A549 (cell line): ENCODE measurements at regions not wholly inside any gene's neighbourhood (a gene's known extent, or its start where the extent isn't known, plus 50 kb on each side); places are given as distances from the start of the nearest gene placed in this dataset.

Experiments
- ATAC-seq, 2 experiments: fragments of 200-7000 bp in 1 of 2; fragments of >200 bp in 1 of 2; cut with Nextera tagmentation in 1 of 2; cut with Tn5 transposase in 1 of 2; 3 replicates each; pipeline versions ENCODE4 v1.8.0 to v1.9.1; 2018 to 2020; ENCODE audit warnings: mild to moderate bottlenecking in 1 of 2, moderate library complexity in 1 of 2
- CTCF ChIA-PET: fragments of 300-600 bp; sonication (Branson Sonifier 250); formaldehyde crosslinking; extraction: SDS; loops from one replicate; lab custom pipeline; 2021; ENCODE audit warnings: antibody characterized with exemption, inconsistent platforms; lab: Yijun Ruan, JAX
- POLR2A ChIA-PET: fragments of 350-600 bp; formaldehyde crosslinking; extraction: SDS; loops from one replicate; lab custom pipeline; 2021; ENCODE audit warnings: antibody characterized with exemption, inconsistent platforms; lab: Yijun Ruan, JAX
- DNase-seq, 2 experiments: peaks; one replicate each; pipeline versions ENCODE4 v3.0.0 to v3.0.0-alpha.2; 2011 to 2016; ENCODE audit warnings: low read depth in 1 of 2, low spot score in 1 of 2
- FAIRE-seq: peaks from 2 replicates; lab custom pipeline; 2011; peaks lifted over from hg19 to GRCh38; lab: Jason Lieb, UNC
- H3K27ac ChIP-seq, 2 experiments: fragments of >200 bp; sonication (Bioruptor Twin); formaldehyde crosslinking; 3 replicates each; pipeline ENCODE4 v1.5.1; 2016 to 2017
- H3K4me1 ChIP-seq: fragments of >200 bp; sonication (Bioruptor Twin); formaldehyde crosslinking; 3 replicates; pipeline ENCODE4 v1.6.1; 2016
- H3K4me2 ChIP-seq: fragments of >200 bp; sonication (Bioruptor Twin); formaldehyde crosslinking; 3 replicates; pipeline ENCODE4 v1.6.1; 2016
- H3K4me3 ChIP-seq: fragments of >200 bp; sonication (Bioruptor Twin); formaldehyde crosslinking; 3 replicates; pipeline ENCODE4 v1.5.1; 2016
- H3K9me3 ChIP-seq: fragments of >200 bp; sonication (Bioruptor Twin); formaldehyde crosslinking; 3 replicates; pipeline ENCODE4 v1.6.1; 2016
- BHLHE40 ChIP-seq: IDR thresholded peaks from 2 replicates; pipeline ENCODE4 v1.6.1; 2012; ENCODE audit warnings: low read depth, low read length, inconsistent platforms
- CBX8 ChIP-seq: fragments of 200-600 bp; sonication (generic); IDR thresholded peaks from 2 replicates; pipeline ENCODE4 v1.6.1; 2016
- CHD2 ChIP-seq: fragments of 150-350 bp; IDR thresholded peaks from 2 replicates; pipeline ENCODE4 v1.6.1; 2014; ENCODE audit warnings: low read length; ENCODE audit not compliant: partially characterized antibody
- EHF ChIP-seq: fragments of 250-450 bp; sonication (Bioruptor Pico); IDR thresholded peaks from 2 replicates; pipeline ENCODE4 v1.5.0; 2020; ENCODE audit warnings: mild to moderate bottlenecking
- EHMT2 ChIP-seq: fragments of 200-600 bp; sonication (generic); IDR thresholded peaks from 2 replicates; pipeline ENCODE4 v1.6.1; 2016; ENCODE audit warnings: antibody characterized with exemption, low read depth, mild to moderate bottlenecking, moderate library complexity
- EP300 ChIP-seq, 2 experiments: fragments of >200 bp; sonication (Bioruptor Twin); formaldehyde crosslinking; IDR thresholded peaks; 2 replicates in 1 of 2; 3 replicates in 1 of 2; pipeline ENCODE4 v1.6.1; 2016 to 2017
- FOSB ChIP-seq: fragments of 250-450 bp; sonication (Bioruptor Pico); IDR thresholded peaks from 2 replicates; pipeline ENCODE4 v1.5.0; 2020; ENCODE audit warnings: mild to moderate bottlenecking, moderate library complexity
- GATA3 ChIP-seq: IDR thresholded peaks from 2 replicates; pipeline ENCODE4 v1.6.1; 2012; ENCODE audit warnings: borderline replicate concordance
- HEYL ChIP-seq: fragments of 250-450 bp; sonication (Bioruptor Pico); IDR thresholded peaks from 2 replicates; pipeline ENCODE4 v1.8.0; 2021; ENCODE audit warnings: mild to moderate bottlenecking, moderate library complexity
- HOXA7 ChIP-seq: fragments of 250-450 bp; sonication (Bioruptor Pico); IDR thresholded peaks from 2 replicates; pipeline ENCODE4 v1.5.0; 2020; ENCODE audit warnings: mild to moderate bottlenecking, moderate library complexity
- HOXB13 ChIP-seq: fragments of 250-450 bp; sonication (Bioruptor Pico); IDR thresholded peaks from 2 replicates; pipeline ENCODE4 v1.5.0; 2020; ENCODE audit warnings: low read depth, mild to moderate bottlenecking, moderate library complexity
- JUNB ChIP-seq: fragments of >200 bp; sonication (Bioruptor Twin); formaldehyde crosslinking; IDR thresholded peaks from 2 replicates; pipeline ENCODE4 v1.6.1; 2016
- KDM1A ChIP-seq: fragments of 200-600 bp; sonication (generic); IDR thresholded peaks from 2 replicates; pipeline ENCODE4 v1.6.1; 2016; ENCODE audit warnings: low read depth, mild to moderate bottlenecking
- KDM5A ChIP-seq: fragments of 200-600 bp; sonication (generic); IDR thresholded peaks from 2 replicates; pipeline ENCODE4 v1.6.1; 2016; ENCODE audit warnings: antibody characterized with exemption, mild to moderate bottlenecking
- MAFK ChIP-seq: fragments of 450-650 bp; IDR thresholded peaks from 2 replicates; pipeline ENCODE4 v1.6.1; 2014; ENCODE audit not compliant: partially characterized antibody
- MAZ ChIP-seq: fragments of 150-350 bp; IDR thresholded peaks from 2 replicates; pipeline ENCODE4 v1.6.1; 2014; ENCODE audit warnings: antibody characterized with exemption, low read depth, low read length, borderline replicate concordance
- MYC ChIP-seq: IDR thresholded peaks from 2 replicates; pipeline ENCODE4 v1.6.1; 2012; ENCODE audit warnings: mild to moderate bottlenecking, inconsistent platforms, low read length, improper control_type of control experiment, borderline replicate concordance
- NR3C1 ChIP-seq: fragments of >200 bp; sonication (Bioruptor Twin); formaldehyde crosslinking; IDR thresholded peaks from 3 replicates; pipeline ENCODE4 v1.6.1; 2017
- PHF8 ChIP-seq: fragments of 200-600 bp; sonication (generic); IDR thresholded peaks from 2 replicates; pipeline ENCODE4 v1.6.1; 2016; ENCODE audit warnings: low read depth, mild to moderate bottlenecking, antibody characterized with exemption, moderate library complexity, borderline replicate concordance
- POLR2AphosphoS2 ChIP-seq: conservative IDR thresholded peaks from 2 replicates; pipeline ENCODE4 v1.6.1; 2012; ENCODE audit warnings: low read length, improper control_type of control experiment, inconsistent platforms
- RARB ChIP-seq: fragments of 250-450 bp; sonication (Bioruptor Pico); IDR thresholded peaks from 2 replicates; pipeline ENCODE4 v1.8.0; 2021; ENCODE audit warnings: mild to moderate bottlenecking, moderate library complexity
- RFX5 ChIP-seq: fragments of 450-650 bp; IDR thresholded peaks from 2 replicates; pipeline ENCODE4 v1.7.1; 2014; ENCODE audit warnings: antibody characterized with exemption, mild to moderate bottlenecking, moderate library complexity
- SMC3 ChIP-seq: fragments of >200 bp; sonication (Bioruptor Twin); formaldehyde crosslinking; IDR thresholded peaks from 3 replicates; pipeline ENCODE4 v1.6.1; 2018; ENCODE audit warnings: inconsistent platforms
- SREBF2 ChIP-seq: fragments of 450-650 bp; IDR thresholded peaks from 2 replicates; pipeline ENCODE4 v1.6.1; 2014; ENCODE audit warnings: mild to moderate bottlenecking, moderate library complexity
- ZC3H11A ChIP-seq: fragments of 450-650 bp; IDR thresholded peaks from 2 replicates; pipeline ENCODE4 v1.6.1; 2014; ENCODE audit warnings: antibody characterized with exemption, mild to moderate bottlenecking
- ZNF302 ChIP-seq: fragments of 250-450 bp; sonication (Bioruptor Pico); IDR thresholded peaks from 2 replicates; pipeline ENCODE4 v1.9.0; 2021; ENCODE audit warnings: inconsistent platforms, mild to moderate bottlenecking, moderate library complexity
- ZSCAN20 ChIP-seq: fragments of 250-450 bp; sonication (Bioruptor Pico); IDR thresholded peaks from 2 replicates; pipeline ENCODE4 v1.8.0; 2022; ENCODE audit warnings: mild to moderate bottlenecking, moderate library complexity
- WGBS: methylation state at CpG from one replicate; pipeline ENCODE4 v1.1.6; 2017; ENCODE audit errors: missing lambda C conversion rate; 5-methylcytosine and 5-hydroxymethylcytosine counted together
- TF ChIP-seq, protein P1 (sequence below): IDR thresholded peaks from 2 replicates; pipeline ENCODE4 v1.6.1; 2012
- TF ChIP-seq, protein P2 (sequence below): fragments of 150-350 bp; IDR thresholded peaks from 2 replicates; pipeline ENCODE4 v1.6.1; 2014; ENCODE audit warnings: low read depth, mild to moderate bottlenecking, low read length
- TF ChIP-seq, protein P3 (sequence below): fragments of 450-650 bp; IDR thresholded peaks from 2 replicates; pipeline ENCODE4 v1.6.1; 2014; ENCODE audit warnings: antibody characterized with exemption

DNA sequence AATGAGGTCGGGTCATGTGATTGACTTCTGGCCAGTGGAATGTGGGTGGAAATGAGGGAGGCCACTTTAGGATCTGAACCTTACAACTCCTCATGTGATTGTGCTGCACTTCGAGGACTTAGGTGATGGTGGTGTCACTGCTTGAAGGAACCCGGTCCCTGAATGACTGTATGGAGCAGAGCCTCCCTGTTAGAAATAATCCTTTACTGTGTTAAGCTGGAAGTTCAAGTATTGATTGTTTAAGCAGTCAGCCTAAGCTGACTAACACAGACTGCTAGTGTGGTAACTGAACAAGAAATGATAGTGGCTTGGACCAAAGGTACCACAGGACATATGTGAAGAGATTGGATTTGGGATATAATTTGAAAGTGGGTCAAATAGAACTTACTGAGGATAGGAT lies 138.0 kb downstream of the OPN5 start:
- Histone ChIP-seq H3K4me2 (no peak overlapping the region), H3K4me1 (no peaks in the 10 kb centered on the region), H3K4me3 (no peak overlapping the region), H3K27ac (no peak overlapping the region), H3K9me3 (no peaks in the 10 kb centered on the region)
- TF ChIP-seq MYC (no peak), SMC3 (no peak), FOSB (CRISPR knock-in tag) (no peak), CBX8 (no peak), HOXB13 (CRISPR knock-in tag) (no peak), NR3C1 (no peak), ZSCAN20 (no peak), CHD2 (no peak)
- POLR2A ChIA-PET = no interaction called here
- DNase-seq (no peak), ATAC-seq (no peak), FAIRE-seq (no peak)
- WGBS = 4% methylated on average over 3 of the region's 3 CpGs
- CTCF ChIA-PET = no interaction called here

DNA sequence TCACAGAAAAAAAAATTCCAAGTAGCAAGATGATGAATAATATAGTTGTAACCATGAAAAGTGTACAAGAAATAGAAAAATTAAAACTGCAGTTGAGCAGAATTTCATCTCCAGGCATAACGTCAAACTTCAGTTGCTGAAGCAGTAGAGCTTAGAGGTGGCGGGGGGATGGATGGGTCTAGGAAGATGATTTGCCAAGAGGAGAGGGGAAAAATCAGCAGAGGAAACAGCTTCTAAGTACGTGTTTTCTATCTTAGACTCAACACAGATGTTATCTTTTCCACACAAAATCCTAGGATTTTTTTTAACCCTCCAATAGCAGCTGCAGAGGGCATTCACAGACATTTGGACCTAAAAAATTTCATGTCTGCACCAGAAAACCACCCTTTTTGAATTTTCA lies 136.0 kb downstream of the OPN5 start:
- ChIA-PET CTCF (no interaction called here), POLR2A (no interaction called here)
- TF ChIP-seq RARB (CRISPR knock-in tag) (no peak), GATA3 (no peak), HEYL (CRISPR knock-in tag) (no peak), JUNB (no peak), EHMT2 (no peak), FOSB (CRISPR knock-in tag) (no peak), HOXB13 (CRISPR knock-in tag) (no peak), KDM5A (no peak)
- TF ChIP-seq, protein P1, sequence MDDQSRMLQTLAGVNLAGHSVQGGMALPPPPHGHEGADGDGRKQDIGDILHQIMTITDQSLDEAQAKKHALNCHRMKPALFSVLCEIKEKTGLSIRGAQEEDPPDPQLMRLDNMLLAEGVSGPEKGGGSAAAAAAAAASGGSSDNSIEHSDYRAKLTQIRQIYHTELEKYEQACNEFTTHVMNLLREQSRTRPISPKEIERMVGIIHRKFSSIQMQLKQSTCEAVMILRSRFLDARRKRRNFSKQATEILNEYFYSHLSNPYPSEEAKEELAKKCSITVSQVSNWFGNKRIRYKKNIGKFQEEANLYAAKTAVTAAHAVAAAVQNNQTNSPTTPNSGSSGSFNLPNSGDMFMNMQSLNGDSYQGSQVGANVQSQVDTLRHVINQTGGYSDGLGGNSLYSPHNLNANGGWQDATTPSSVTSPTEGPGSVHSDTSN = no peak
- TF ChIP-seq, protein P2, sequence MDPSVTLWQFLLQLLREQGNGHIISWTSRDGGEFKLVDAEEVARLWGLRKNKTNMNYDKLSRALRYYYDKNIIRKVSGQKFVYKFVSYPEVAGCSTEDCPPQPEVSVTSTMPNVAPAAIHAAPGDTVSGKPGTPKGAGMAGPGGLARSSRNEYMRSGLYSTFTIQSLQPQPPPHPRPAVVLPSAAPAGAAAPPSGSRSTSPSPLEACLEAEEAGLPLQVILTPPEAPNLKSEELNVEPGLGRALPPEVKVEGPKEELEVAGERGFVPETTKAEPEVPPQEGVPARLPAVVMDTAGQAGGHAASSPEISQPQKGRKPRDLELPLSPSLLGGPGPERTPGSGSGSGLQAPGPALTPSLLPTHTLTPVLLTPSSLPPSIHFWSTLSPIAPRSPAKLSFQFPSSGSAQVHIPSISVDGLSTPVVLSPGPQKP = no peak
- DNase-seq = no peak
- no peak overlapping the region for H3K4me2 ChIP-seq
- WGBS = 57% methylated on average over 3 of the region's 3 CpGs
- H3K4me3 ChIP-seq = no peak overlapping the region
- FAIRE-seq = no peak
- H3K9me3 ChIP-seq = no peaks in the 10 kb centered on the region
- no peaks in the 10 kb centered on the region for H3K4me1 ChIP-seq
- no peak for ATAC-seq
- H3K27ac ChIP-seq = no peak overlapping the region

DNA sequence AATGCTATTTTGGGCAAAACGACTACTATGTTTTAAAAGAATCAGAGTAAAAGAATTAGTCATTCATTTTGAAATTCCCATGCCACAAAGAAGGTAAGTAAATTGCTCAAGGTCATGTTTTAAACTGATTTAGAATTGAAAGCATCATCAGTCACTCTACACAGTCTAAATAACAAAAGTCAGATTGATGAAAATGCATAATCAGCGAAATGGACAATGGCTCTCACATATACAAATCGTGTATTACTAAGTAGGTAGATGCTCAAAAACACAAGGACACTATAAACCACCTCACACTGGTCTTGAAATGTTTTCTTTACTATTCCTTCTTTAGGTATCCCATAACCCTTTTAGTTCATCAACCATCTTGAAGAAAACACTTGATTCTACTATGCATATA lies 135.4 kb downstream of the OPN5 start:
- WGBS = 5% methylated on average over 3 of the region's 3 CpGs
- FAIRE-seq = no peak

DNA sequence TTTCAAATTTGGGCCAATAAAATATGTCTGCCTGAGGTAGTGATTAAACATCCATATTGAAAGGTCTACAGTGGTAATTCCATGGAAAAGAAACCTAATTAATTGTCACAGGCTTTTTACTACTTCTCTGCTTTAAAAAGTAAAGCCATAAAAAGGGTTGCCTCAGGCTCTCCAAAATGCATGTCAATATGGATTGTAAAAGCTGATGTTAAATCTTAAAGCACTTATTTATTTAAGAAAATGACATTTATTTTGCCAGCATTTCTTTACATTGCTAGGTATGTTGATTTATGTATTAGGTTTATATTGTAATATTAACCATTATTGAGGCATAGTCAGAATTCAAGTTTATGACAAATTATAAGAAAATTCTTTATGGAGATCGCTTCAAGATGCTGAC lies 133.2 kb downstream of the OPN5 start:
- no peak for FAIRE-seq
- WGBS = 4% methylated on average over 1 of the region's 1 CpG
- no peak for ATAC-seq
- Histone ChIP-seq H3K4me2 (no peak overlapping the region), H3K4me3 (no peak overlapping the region), H3K9me3 (no peaks in the 10 kb centered on the region), H3K4me1 (no peaks in the 10 kb centered on the region), H3K27ac (no peak overlapping the region)
- POLR2A ChIA-PET = no interaction called here
- CTCF ChIA-PET = no interaction called here
- no peak for DNase-seq
- TF ChIP-seq EHF (CRISPR knock-in tag) = no peak
- TF ChIP-seq HEYL (CRISPR knock-in tag) = no peak
- no peak for TF ChIP-seq HOXA7 (CRISPR knock-in tag)
- TF ChIP-seq ZC3H11A = no peak
- no peak for TF ChIP-seq RFX5
- TF ChIP-seq ZNF302 (CRISPR knock-in tag) = no peak
- no peak for TF ChIP-seq GATA3
- no peak for TF ChIP-seq POLR2AphosphoS2
- TF ChIP-seq, protein P3, sequence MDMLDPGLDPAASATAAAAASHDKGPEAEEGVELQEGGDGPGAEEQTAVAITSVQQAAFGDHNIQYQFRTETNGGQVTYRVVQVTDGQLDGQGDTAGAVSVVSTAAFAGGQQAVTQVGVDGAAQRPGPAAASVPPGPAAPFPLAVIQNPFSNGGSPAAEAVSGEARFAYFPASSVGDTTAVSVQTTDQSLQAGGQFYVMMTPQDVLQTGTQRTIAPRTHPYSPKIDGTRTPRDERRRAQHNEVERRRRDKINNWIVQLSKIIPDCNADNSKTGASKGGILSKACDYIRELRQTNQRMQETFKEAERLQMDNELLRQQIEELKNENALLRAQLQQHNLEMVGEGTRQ = no peak
- no peak for TF ChIP-seq SREBF2
- TF ChIP-seq EHMT2 = no peak
- no peak for TF ChIP-seq PHF8
- TF ChIP-seq MAZ = no peak
- no peak for TF ChIP-seq EP300 (IDR thresholded peaks at IDR 0.05)
- TF ChIP-seq BHLHE40 = no peak
- no peak for TF ChIP-seq FOSB (CRISPR knock-in tag)
- no peak for TF ChIP-seq KDM1A

More for the DNA sequence above, 135.4 kb downstream of the OPN5 start:
- Histone ChIP-seq H3K4me1 (no peaks in the 10 kb centered on the region), H3K4me3 (no peak overlapping the region), H3K4me2 (no peak overlapping the region), H3K27ac (no peak overlapping the region), H3K9me3 (no peaks in the 10 kb centered on the region)
- CTCF ChIA-PET = no interaction called here
- TF ChIP-seq, protein P2 = no peak
- TF ChIP-seq MAFK = peak; percentile 85
- DNase-seq (no peak), ATAC-seq (no peak)
- POLR2A ChIA-PET = no interaction called here
